ENCODE measurements at regions not wholly inside any gene's neighbourhood (a gene's known extent, or its start where the extent isn't known, plus 50 kb on each side); places are given as distances from the start of the nearest gene placed in this dataset.

- H3K27me3 ChIP-seq, result no peaks in the 10 kb centered on the region
- no peaks in the 10 kb centered on the region for H3K9me3 ChIP-seq
- H3K4me1 ChIP-seq, result no peaks in the 10 kb centered on the region
- TF ChIP-seq CTCF (IDR thresholded peaks at IDR 0.05), result peak in 1 of 2 donors; percentile 72
- DNase-seq (ENCODE audit: low spot score), result peak; percentile 60
- no peak overlapping the region for H3K27ac ChIP-seq
- H3K36me3 ChIP-seq, result no peaks in the 10 kb centered on the region
- H3K4me3 ChIP-seq, result no peak overlapping the region
These were observed 524.2 kb upstream of the DAB2 start for GRCh38 chr5:39948867-39949468.

GRCh38 chr5:39948341-39948740 is 523.6 kb upstream of the DAB2 start:
- no peak for TF ChIP-seq CTCF (IDR thresholded peaks at IDR 0.05)
- no peak for DNase-seq (ENCODE audit: low spot score)

GRCh38 chr5:39947657-39948056 is 522.9 kb upstream of the DAB2 start:
- no peak overlapping the region for H3K4me3 ChIP-seq
- no peaks in the 10 kb centered on the region for H3K9me3 ChIP-seq
- no peaks in the 10 kb centered on the region for H3K36me3 ChIP-seq
- DNase-seq (ENCODE audit: low spot score), result no peak
- H3K4me1 ChIP-seq, result no peaks in the 10 kb centered on the region
- no peaks in the 10 kb centered on the region for H3K27me3 ChIP-seq
- H3K27ac ChIP-seq, result no peak overlapping the region
- no peak for TF ChIP-seq CTCF (IDR thresholded peaks at IDR 0.05)

More at GRCh38 chr5:39948341-39948740, 523.6 kb upstream of the DAB2 start:
- H3K4me3 ChIP-seq, result no peak overlapping the region
- H3K4me1 ChIP-seq, result no peaks in the 10 kb centered on the region
- H3K9me3 ChIP-seq, result no peaks in the 10 kb centered on the region
- no peaks in the 10 kb centered on the region for H3K27me3 ChIP-seq
- no peaks in the 10 kb centered on the region for H3K36me3 ChIP-seq
- H3K27ac ChIP-seq, result no peak overlapping the region

- no peak overlapping the region for H3K27ac ChIP-seq
These were observed 521.7 kb upstream of the DAB2 start for GRCh38 chr5:39946356-39947045.

GRCh38 chr5:39945870-39946269 is 521.1 kb upstream of the DAB2 start:
- Histone ChIP-seq H3K4me1 (no peaks in the 10 kb centered on the region), H3K27me3 (no peaks in the 10 kb centered on the region), H3K27ac (no peak overlapping the region), H3K36me3 (no peaks in the 10 kb centered on the region), H3K9me3 (no peaks in the 10 kb centered on the region), H3K4me3 (no peak overlapping the region)
- no peak for DNase-seq (ENCODE audit: low spot score)
- no peak for TF ChIP-seq CTCF (IDR thresholded peaks at IDR 0.05)

More at GRCh38 chr5:39946356-39947045, 521.7 kb upstream of the DAB2 start:
- no peaks in the 10 kb centered on the region for H3K4me1 ChIP-seq
- H3K27me3 ChIP-seq, result no peaks in the 10 kb centered on the region
- no peak overlapping the region for H3K4me3 ChIP-seq
- TF ChIP-seq CTCF (IDR thresholded peaks at IDR 0.05), result no peak
- no peaks in the 10 kb centered on the region for H3K9me3 ChIP-seq
- no peak for DNase-seq (ENCODE audit: low spot score)
- H3K36me3 ChIP-seq, result no peaks in the 10 kb centered on the region

Measured in right atrium auricular region (tissue), 2 donors.